ENCODE measurements at regions not wholly inside any gene's neighbourhood (a gene's known extent, or its start where the extent isn't known, plus 50 kb on each side); places are given as distances from the start of the nearest gene placed in this dataset.
A peak's percentile ranks its signal among the peaks of the same experiment; 100 is the strongest.
"Not testable (repeated sequence)": the region's sequence is repeated elsewhere in the genome, so short reads cannot be mapped to it uniquely, and the experiment has no call there.

- no peak for DNase-seq (ENCODE audit: extremely low read depth in 1 of 11, low read depth in 9 of 11, low spot score in 4 of 11)
Measured at GRCh38 chr12:13436696-13437391, 240.3 kb downstream of the EMP1 start.

DNA sequence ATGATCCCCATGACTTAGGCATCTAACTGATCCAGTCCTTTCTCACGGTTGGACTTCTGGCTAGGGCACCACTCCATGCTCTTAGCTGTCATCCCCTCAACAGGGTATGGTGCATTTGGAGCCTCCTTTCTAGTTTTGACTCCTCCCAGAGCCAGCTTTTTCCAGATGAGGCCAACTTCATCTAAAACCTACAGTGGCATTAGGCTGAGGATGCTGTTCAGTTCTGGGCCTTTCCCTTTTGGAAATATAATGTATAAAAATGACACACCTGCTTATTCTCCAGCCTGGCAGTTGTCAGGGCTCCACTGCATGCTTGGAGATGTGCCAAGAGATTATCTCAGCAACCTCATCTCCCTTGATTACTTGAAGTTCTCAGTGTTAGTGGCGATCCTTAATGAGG lies 239.7 kb downstream of the EMP1 start:
- no peak for DNase-seq (ENCODE audit: extremely low read depth in 1 of 11, low read depth in 9 of 11, low spot score in 4 of 11)

DNA sequence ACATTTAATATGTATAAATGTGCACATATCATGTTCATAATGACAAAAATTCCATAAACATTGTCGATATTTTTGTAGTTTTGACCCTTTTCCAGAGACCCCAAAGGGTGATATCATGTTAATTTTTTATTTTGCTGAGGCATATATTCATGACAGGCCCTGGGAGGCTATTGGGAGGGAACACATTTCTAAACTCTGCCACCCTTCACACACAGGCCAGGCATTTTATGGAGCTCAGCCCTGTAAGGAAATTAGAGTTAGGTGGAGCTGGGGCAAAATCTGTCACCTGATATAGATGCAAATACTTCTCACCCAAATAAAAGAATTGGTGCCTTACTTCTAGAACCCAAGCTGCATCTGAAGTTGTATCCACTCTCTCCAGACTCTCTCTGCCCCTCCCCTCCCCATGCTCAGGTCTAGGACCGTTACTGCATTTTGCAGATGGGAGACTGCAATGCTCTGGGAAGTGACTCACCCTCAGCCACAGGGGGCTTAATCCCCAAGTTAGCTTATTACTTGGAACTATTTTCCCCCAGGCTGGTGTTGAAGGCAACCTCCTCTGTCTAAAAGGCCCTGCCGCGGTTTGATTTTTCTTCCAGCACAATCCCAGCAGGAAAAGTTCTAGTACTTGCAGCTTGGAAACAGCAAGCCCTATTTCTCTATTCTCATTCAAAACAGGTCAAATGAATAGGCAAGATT lies 238.9 kb downstream of the EMP1 start:
- DNase-seq (ENCODE audit: extremely low read depth in 1 of 11, low read depth in 9 of 11, low spot score in 4 of 11): no peak

DNA sequence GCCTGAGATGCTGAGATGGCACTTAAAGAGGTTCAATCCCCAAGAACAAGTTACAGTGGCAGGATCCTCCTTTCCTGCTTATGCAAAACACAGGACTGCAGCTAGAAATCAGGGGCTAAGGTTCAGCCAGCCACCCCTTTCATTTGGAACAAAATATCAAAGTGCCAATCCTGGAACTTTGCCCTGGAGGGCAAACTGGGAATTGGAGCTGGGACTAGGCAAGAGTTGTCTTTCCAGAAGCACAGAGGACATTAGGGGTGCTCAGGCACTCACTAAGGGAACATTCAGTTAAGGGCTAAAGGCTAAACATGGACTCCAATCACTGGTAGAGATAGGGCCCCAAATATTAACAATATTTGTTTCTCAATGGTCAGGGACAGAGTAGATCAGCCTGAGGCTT lies 237.2 kb downstream of the EMP1 start:
- DNase-seq (ENCODE audit: extremely low read depth in 1 of 11, low read depth in 9 of 11, low spot score in 4 of 11): no peak

DNA sequence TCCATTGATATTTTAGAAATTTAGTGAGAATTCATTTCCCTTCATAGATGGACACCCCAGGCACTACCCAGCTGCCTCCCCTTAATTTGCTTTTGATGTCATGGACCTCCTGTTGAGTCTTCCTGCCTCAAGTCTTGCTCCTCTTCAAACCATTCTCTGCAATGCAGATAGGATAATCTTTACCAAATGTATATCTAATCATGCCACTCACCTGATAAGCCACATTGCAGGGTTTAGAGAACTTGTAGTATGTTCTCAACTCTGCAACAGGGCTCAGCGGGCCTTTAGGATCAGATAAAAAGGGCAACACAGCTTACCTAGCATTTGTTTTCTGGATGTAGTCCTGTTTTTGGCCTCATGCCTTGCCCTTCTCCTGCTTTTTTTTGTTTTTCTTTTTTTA lies 234.5 kb downstream of the EMP1 start:
- no peak for DNase-seq (ENCODE audit: extremely low read depth in 1 of 11, low read depth in 9 of 11, low spot score in 4 of 11)

DNA sequence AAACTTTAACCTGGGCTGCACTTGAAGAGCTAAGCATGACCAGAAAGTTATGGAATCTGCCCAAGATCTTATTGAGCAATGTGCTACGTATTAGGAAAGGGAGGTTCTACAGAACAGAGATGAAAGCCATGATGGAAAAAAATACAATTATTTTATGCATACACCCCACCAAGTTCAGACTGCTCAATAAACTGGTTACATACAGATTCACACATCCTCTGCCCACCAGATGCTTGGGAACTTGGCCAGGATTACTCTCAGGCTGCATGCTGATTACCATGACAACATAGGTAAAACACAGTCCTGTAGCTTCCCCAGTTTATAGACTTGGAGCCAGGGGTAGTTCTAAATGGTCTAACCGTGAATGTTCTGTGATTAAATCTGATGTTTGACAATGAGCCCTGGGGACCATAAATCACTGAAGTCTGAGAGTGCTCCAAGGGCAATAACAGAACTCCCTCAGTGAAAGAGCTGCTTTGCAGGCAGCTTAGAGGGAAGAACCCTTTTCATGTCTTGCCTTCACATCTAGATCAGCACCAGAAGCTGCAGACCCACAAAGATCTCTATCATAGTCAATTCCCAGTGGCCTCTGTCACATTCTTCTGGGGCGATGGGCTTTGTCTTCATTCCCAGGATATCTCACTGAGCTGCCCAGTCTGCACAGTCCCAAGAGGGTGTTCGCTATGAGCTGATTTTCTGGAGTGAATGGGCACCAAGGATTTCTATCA lies 232.2 kb downstream of the EMP1 start:
- DNase-seq (ENCODE audit: extremely low read depth in 1 of 11, low read depth in 9 of 11, low spot score in 4 of 11): peak in 1 of 11 donors; percentile 12

DNA sequence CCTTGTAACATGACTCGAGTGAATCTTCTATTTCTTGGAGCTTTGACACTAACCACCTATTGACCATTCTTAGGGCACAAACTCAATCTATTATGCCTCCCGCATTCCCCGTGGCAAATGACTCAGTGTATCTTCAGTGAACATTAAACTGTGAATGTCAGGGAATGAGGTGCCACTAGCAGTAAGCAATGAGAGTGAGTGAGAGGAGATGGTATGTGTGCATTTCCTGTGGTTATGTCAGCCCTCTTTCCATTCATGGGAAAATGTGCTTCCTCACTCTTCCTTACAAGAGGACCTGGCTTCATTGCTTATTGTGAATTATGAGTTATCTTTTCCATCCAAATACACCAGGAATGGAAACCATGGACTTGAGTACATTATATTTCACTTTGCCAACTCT lies 229.2 kb downstream of the EMP1 start:
- DNase-seq (ENCODE audit: extremely low read depth in 1 of 11, low read depth in 9 of 11, low spot score in 4 of 11): no peak

GRCh38 chr12:13422291-13422690 lies 225.8 kb downstream of the EMP1 start:
- DNase-seq (ENCODE audit: extremely low read depth in 1 of 11, low read depth in 9 of 11, low spot score in 4 of 11): no peak

DNA sequence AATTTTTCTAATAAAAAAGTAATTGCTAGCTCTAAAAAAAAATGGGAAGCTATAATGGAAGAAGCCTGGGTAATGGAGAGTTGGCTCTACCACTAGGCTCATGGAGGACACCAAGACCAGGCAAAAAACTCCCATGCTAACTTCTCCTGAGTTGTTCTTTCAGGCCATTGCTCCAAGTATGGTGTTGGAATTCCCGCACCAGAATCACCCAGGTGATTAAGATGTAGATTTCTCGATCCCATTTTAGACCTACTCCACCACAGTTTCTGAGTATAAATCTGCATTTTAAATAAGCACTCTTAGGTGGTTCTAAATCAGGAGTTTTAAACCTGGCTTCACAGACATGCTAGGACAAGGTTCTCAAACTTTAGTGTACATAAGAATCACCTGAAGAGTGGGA lies 221.0 kb downstream of the EMP1 start:
- no peak for DNase-seq (ENCODE audit: extremely low read depth in 1 of 11, low read depth in 9 of 11, low spot score in 4 of 11)

GRCh38 chr12:13411287-13411686 lies 214.8 kb downstream of the EMP1 start:
- DNase-seq (ENCODE audit: extremely low read depth in 1 of 11, low read depth in 9 of 11, low spot score in 4 of 11): no peak

DNA sequence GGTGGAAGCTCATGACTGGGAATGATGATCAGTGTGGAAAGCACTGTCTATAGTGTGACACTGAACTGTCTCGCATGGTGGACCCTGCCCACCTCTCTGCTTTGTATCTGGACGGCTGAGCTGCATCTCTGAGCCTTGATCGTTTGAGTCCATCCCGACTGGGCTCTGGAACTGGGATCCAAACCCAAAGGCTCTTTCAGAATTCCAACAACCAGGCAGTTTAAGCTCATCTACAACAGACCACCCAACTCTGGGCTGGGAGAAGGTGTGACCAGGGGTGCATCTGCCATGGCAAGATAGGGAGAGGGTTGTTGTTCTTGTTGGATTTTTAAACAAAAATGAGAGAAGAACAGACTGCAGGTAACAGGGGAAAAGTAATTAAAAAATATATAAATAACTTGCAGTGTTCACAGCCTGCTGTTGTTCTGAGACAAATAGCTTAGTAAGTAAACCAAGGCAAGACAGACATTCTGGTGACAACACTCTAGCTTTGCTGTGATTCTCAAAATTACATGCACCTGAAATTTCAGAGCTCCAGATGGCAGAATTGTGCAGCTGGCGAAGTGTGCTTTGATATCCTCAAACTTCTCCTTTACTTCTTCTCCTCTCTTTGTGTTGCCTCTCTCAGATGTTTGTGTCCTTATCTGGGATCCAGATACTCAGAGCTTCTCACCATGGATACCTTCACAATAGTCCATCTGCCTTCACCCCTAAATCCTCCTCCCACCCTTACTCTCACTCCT lies 209.6 kb downstream of the EMP1 start:
- DNase-seq (ENCODE audit: extremely low read depth in 1 of 11, low read depth in 9 of 11, low spot score in 4 of 11): no peak

GRCh38 chr12:13404631-13405473 lies 208.3 kb downstream of the EMP1 start:
- no peak for DNase-seq (ENCODE audit: extremely low read depth in 1 of 11, low read depth in 9 of 11, low spot score in 4 of 11)

DNA sequence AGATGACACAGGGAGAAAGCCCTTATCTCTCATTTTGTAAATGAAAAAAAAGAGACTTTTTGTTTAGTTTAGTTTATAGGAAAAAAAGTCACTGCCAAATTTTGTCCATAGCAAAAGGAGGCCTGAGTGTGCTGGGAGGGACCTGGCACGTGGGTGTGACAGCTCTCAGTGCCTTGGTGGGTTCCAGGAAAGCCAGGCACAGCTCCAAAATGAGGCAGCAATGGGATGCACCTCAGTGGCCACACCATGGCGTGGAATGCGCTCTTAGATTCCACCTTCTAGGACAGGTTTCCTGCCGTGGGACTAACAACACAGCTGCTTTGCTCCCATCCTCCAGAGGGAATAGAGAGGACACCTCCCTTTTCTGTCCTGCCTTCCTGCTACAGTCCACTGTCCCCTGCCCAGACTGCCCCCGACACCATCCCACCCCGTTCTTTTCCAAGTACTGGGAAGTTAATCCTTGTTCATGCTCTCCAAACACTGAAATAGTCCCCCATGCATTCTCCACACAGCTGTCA lies 207.6 kb downstream of the EMP1 start:
- DNase-seq (ENCODE audit: extremely low read depth in 1 of 11, low read depth in 9 of 11, low spot score in 4 of 11): no peak

DNA sequence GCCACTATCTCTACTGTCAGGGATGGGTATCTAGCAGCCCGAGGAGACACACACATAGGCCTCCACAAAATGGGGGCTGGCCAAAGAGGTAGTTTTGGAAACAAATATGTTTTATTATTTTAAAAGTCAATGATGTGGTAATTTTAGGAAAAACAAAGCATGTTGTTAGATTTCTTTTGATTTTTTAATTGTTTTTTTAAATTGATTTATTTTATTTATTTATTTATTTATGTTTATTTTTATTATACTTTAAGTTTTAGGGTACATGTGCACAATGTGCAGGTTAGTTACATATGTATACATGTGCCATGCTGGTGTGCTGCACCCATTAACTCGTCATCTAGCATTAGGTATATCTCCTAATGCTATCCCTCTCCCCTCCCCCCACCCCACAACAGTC lies 194.8 kb downstream of the EMP1 start:
- not testable (repeated sequence) for DNase-seq (ENCODE audit: extremely low read depth in 1 of 11, low read depth in 9 of 11, low spot score in 4 of 11)

DNA sequence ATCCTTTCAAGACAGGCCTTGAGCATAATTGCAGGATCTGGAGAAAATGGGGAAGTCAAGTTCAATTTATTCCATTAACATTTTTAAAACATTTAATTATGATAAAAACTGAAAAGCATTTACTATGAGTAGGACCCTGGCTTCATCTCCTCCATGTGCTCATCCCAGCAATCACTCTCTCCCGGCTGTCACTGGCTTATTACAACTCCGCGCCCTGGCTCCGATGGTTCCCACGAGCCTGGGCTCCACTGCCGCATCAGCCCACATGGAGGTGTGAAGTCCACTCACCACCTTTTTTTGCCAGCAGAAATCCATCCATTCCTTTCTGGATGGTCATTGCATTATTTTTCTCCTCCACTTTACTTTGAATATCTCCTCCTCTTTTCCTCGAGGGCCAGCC lies 194.4 kb downstream of the EMP1 start:
- DNase-seq (ENCODE audit: extremely low read depth in 1 of 11, low read depth in 9 of 11, low spot score in 4 of 11): no peak

GRCh38 chr12:13390381-13390861 lies 193.9 kb downstream of the EMP1 start:
- peak in 7 of 11 donors; percentile 16 to 46 (median 27) for DNase-seq (ENCODE audit: extremely low read depth in 1 of 11, low read depth in 9 of 11, low spot score in 4 of 11)

- DNase-seq (ENCODE audit: extremely low read depth in 1 of 11, low read depth in 9 of 11, low spot score in 4 of 11): no peak
Measured at GRCh38 chr12:13387101-13387500, 190.6 kb downstream of the EMP1 start.

- DNase-seq (ENCODE audit: extremely low read depth in 1 of 11, low read depth in 9 of 11, low spot score in 4 of 11): no peak
Measured at GRCh38 chr12:13386323-13387039, 190.0 kb downstream of the EMP1 start.
